Lower lobe of right lung (tissue), 2 donors: ENCODE measurements at regions not wholly inside any gene's neighbourhood (a gene's known extent, or its start where the extent isn't known, plus 50 kb on each side); places are given as distances from the start of the nearest gene placed in this dataset.

Source experiments
- ATAC-seq, 2 donors: fragments of 200-7000 bp; cut with Tn5 transposase; one replicate each; pipeline ENCODE4 v1.9.1; 2020 to 2022; ENCODE audit warnings: mild to moderate bottlenecking in 2 of 2, moderate library complexity in 2 of 2
- DNase-seq: peaks from one replicate; pipeline ENCODE4 v3.0.0-alpha.2; 2020
- H3K27ac ChIP-seq: fragments of 200-600 bp; one replicate; pipeline ENCODE4 v1.8.0; 2022
- H3K27me3 ChIP-seq: fragments of 200-600 bp; one replicate; pipeline ENCODE4 v1.8.0; 2022; ENCODE audit warnings: low read depth
- H3K36me3 ChIP-seq: fragments of 200-600 bp; one replicate; pipeline ENCODE4 v1.8.0; 2022; ENCODE audit warnings: mild to moderate bottlenecking
- H3K4me1 ChIP-seq: fragments of 200-600 bp; one replicate; pipeline ENCODE4 v1.8.0; 2022
- H3K4me3 ChIP-seq: fragments of 200-600 bp; one replicate; pipeline ENCODE4 v1.8.0; 2022; ENCODE audit warnings: mild to moderate bottlenecking
- H3K9me3 ChIP-seq: fragments of 200-600 bp; one replicate; pipeline ENCODE4 v1.8.0; 2022
- CTCF ChIP-seq: fragments of 200-600 bp; IDR thresholded peaks from one replicate; pipeline ENCODE4 v1.8.0; 2022; ENCODE audit warnings: antibody characterized with exemption, mild to moderate bottlenecking
- intact Hi-C: fragments of 100-400 bp; cut with DNase I; formaldehyde crosslinking; loops from one replicate; pipeline ENCODE4 v1.11.0; 2022
- donor health status: DM: no; HTN: yes; CAD: no; lungs with severe emphysema.

GRCh38 chr12:70070494-70071007, 172.7 kb upstream of the CNOT2 start:
- no peak for TF ChIP-seq CTCF
- no peaks in the 10 kb centered on the region for H3K9me3 ChIP-seq
- intact Hi-C loops, result no loop called here
- H3K27me3 ChIP-seq, result no peaks in the 10 kb centered on the region
- no peak overlapping the region for H3K4me3 ChIP-seq
- no peaks in the 10 kb centered on the region for H3K4me1 ChIP-seq
- no peaks in the 10 kb centered on the region for H3K36me3 ChIP-seq
- ATAC-seq (no peak), DNase-seq (no peak)
- H3K27ac ChIP-seq, result no peak overlapping the region

GRCh38 chr12:70074510-70074909, 168.7 kb upstream of the CNOT2 start:
- DNase-seq, result no peak
- Histone ChIP-seq H3K4me1 (no peaks in the 10 kb centered on the region), H3K27me3 (no peaks in the 10 kb centered on the region), H3K4me3 (no peak overlapping the region), H3K36me3 (no peaks in the 10 kb centered on the region), H3K9me3 (no peaks in the 10 kb centered on the region), H3K27ac (no peak overlapping the region)
- intact Hi-C loops, result no loop called here
- TF ChIP-seq CTCF, result no peak
- no peak for ATAC-seq

- Histone ChIP-seq H3K27ac (no peak overlapping the region), H3K4me1 (no peaks in the 10 kb centered on the region), H3K36me3 (no peaks in the 10 kb centered on the region), H3K9me3 (no peaks in the 10 kb centered on the region), H3K4me3 (no peak overlapping the region), H3K27me3 (no peaks in the 10 kb centered on the region)
- no peak for TF ChIP-seq CTCF
- DNase-seq, result no peak
- no peak for ATAC-seq
- intact Hi-C loops, result no loop called here
Observed at GRCh38 chr12:70077441-70077840, 165.8 kb upstream of the CNOT2 start.

GRCh38 chr12:70078161-70078560, 165.1 kb upstream of the CNOT2 start:
- DNase-seq (no peak), ATAC-seq (no peak)
- intact Hi-C loops, result no loop called here

GRCh38 chr12:70080566-70080965, 162.7 kb upstream of the CNOT2 start:
- no peaks in the 10 kb centered on the region for H3K4me1 ChIP-seq

More at GRCh38 chr12:70078161-70078560, 165.1 kb upstream of the CNOT2 start:
- H3K9me3 ChIP-seq, result no peaks in the 10 kb centered on the region
- no peaks in the 10 kb centered on the region for H3K27me3 ChIP-seq
- no peak overlapping the region for H3K4me3 ChIP-seq
- H3K27ac ChIP-seq, result no peak overlapping the region
- no peaks in the 10 kb centered on the region for H3K36me3 ChIP-seq
- no peak for TF ChIP-seq CTCF
- H3K4me1 ChIP-seq, result no peaks in the 10 kb centered on the region

More at GRCh38 chr12:70080566-70080965, 162.7 kb upstream of the CNOT2 start:
- no peak for ATAC-seq
- no peak overlapping the region for H3K27ac ChIP-seq
- no peaks in the 10 kb centered on the region for H3K9me3 ChIP-seq
- H3K4me3 ChIP-seq, result no peak overlapping the region
- intact Hi-C loops, result no loop called here
- H3K36me3 ChIP-seq, result no peaks in the 10 kb centered on the region
- TF ChIP-seq CTCF, result no peak
- no peak for DNase-seq
- H3K27me3 ChIP-seq, result no peaks in the 10 kb centered on the region
